K562 (cell line): ENCODE measurements at regions not wholly inside any gene's neighbourhood (a gene's known extent, or its start where the extent isn't known, plus 50 kb on each side); places are given as distances from the start of the nearest gene placed in this dataset.
"Not testable (repeated sequence)": the region's sequence is repeated elsewhere in the genome, so short reads cannot be mapped to it uniquely, and the experiment has no call there.

Experiments
- ATAC-seq: fragments of 200-7000 bp; cut with Tn5 transposase; 3 replicates; pipeline ENCODE4 v1.9.1; 2020; ENCODE audit warnings: moderate library complexity
- BruUV-seq: library from RNA; stranded (reverse); fragments of 400-500 nt; replicated peaks from 2 replicates; lab custom pipeline; 2021; lab: Mats Ljungman, UMichigan
- CTCF ChIA-PET: fragments of 300-600 bp; formaldehyde crosslinking; extraction: SDS; loops from one replicate; lab custom pipeline; 2021; ENCODE audit warnings: low intra/inter-chr PET ratio; lab: Yijun Ruan, JAX
- POLR2A ChIA-PET: fragments of 300-600, 350-650 bp; sonication (Branson Sonifier 250); formaldehyde crosslinking; extraction: SDS; loops from one replicate; lab custom pipeline; 2021; ENCODE audit warnings: antibody characterized with exemption, inconsistent platforms; lab: Yijun Ruan, JAX
- DNase-seq, 4 experiments: peaks; one replicate each; pipeline versions ENCODE4 v3.0.0 to v3.0.0-alpha.2; 2011 to 2018; ENCODE audit warnings: low spot score in 3 of 4, mixed read lengths in 3 of 4; ENCODE audit errors: extremely low read depth in 1 of 4
- FAIRE-seq: peaks from 2 replicates; lab custom pipeline; 2011; peaks lifted over from hg19 to GRCh38; lab: Jason Lieb, UNC
- H2AFZ ChIP-seq: 2 replicates; pipeline ENCODE4 v1.6.0; 2011; ENCODE audit warnings: low read depth, low read length, control low read depth, inconsistent platforms
- H3K27ac ChIP-seq: fragments of 200-600 bp; 3 replicates; pipeline ENCODE4 v1.8.0; 2011; ENCODE audit warnings: low read depth, mild to moderate bottlenecking, control low read depth, inconsistent platforms, low read length, moderate library complexity, mixed read lengths; ENCODE audit errors: extremely low read depth
- H3K27me3 ChIP-seq, 2 experiments: fragments of 300-600 bp in 1 of 2; 2 replicates in 1 of 2; 3 replicates in 1 of 2; pipeline versions ENCODE4 v1.6.0 to v1.8.0; 2011; ENCODE audit warnings: inconsistent platforms in 2 of 2, low read length in 2 of 2, mild to moderate bottlenecking in 1 of 2, mixed read lengths in 1 of 2, moderate library complexity in 1 of 2; ENCODE audit not compliant: control insufficient read depth in 2 of 2, insufficient read depth in 2 of 2
- H3K36me3 ChIP-seq: fragments of 300-600 bp; 3 replicates; pipeline ENCODE4 v1.8.0; 2011; ENCODE audit warnings: mild to moderate bottlenecking, low read length, inconsistent platforms; ENCODE audit not compliant: control insufficient read depth, insufficient read depth
- H3K4me1 ChIP-seq, 2 experiments: fragments of 200-600 bp in 1 of 2; replicated peaks in 1 of 2; 2 replicates in 1 of 2; 3 replicates in 1 of 2; pipeline versions ENCODE4 v1.5.1 to v1.8.0; 2011; ENCODE audit warnings: inconsistent platforms in 2 of 2, low read length in 2 of 2, mild to moderate bottlenecking in 1 of 2, mixed read lengths in 1 of 2, moderate library complexity in 1 of 2; ENCODE audit not compliant: control insufficient read depth in 2 of 2, insufficient read depth in 2 of 2
- H3K4me2 ChIP-seq: 2 replicates; pipeline ENCODE4 v1.6.1; 2011; ENCODE audit warnings: low read length, control low read depth, inconsistent platforms, mixed read lengths; ENCODE audit not compliant: insufficient read depth
- H3K4me3 ChIP-seq: fragments of 200-600 bp; sonication (generic), shearing (Covaris generic); 2 replicates; pipeline ENCODE4 v1.5.1; 2016; ENCODE audit warnings: control low read depth, inconsistent platforms
- H3K79me2 ChIP-seq: fragments of 200-600 bp; 3 replicates; pipeline ENCODE4 v1.8.0; 2011; ENCODE audit warnings: low read length, inconsistent platforms; ENCODE audit not compliant: control insufficient read depth, insufficient read depth
- H3K9ac ChIP-seq, 2 experiments: 2 replicates each; pipeline versions ENCODE4 v1.6.0 to v1.6.1; 2011; ENCODE audit warnings: low read depth in 2 of 2, low read length in 2 of 2, control low read depth in 1 of 2, inconsistent platforms in 1 of 2, mild to moderate bottlenecking in 1 of 2, mixed read lengths in 1 of 2; ENCODE audit not compliant: insufficient read depth in 1 of 2
- H3K9me1 ChIP-seq: one replicate; pipeline ENCODE4 v1.6.0; 2011; ENCODE audit warnings: inconsistent platforms, mild to moderate bottlenecking, low read length, moderate library complexity; ENCODE audit not compliant: control insufficient read depth, insufficient read depth
- H3K9me3 ChIP-seq: replicated peaks from 2 replicates; pipeline ENCODE4 v1.5.1; 2011; ENCODE audit warnings: low read depth, low read length, inconsistent platforms; ENCODE audit not compliant: control insufficient read depth, insufficient read depth
- H4K20me1 ChIP-seq: replicated peaks from 2 replicates; pipeline ENCODE4 v1.6.1; 2011; ENCODE audit warnings: low read length, inconsistent platforms, mixed read lengths; ENCODE audit not compliant: control insufficient read depth, insufficient read depth
- GABPB2 ChIP-seq: fragments of 250-450 bp; sonication (Bioruptor Pico); conservative IDR thresholded peaks from 2 replicates; pipeline ENCODE4 v1.5.1; 2021; ENCODE audit warnings: mild to moderate bottlenecking
- MIER1 ChIP-seq: fragments of 450-650 bp; IDR thresholded peaks from 2 replicates; pipeline ENCODE4 v1.6.1; 2016; ENCODE audit warnings: antibody characterized with exemption, mild to moderate bottlenecking, low read depth
- WGBS: fragments of 100-300 bp; shearing (Covaris generic); methylation state at CpG from one replicate; pipeline ENCODE4 v1.1.6; 2016; ENCODE audit warnings: low coverage, mixed read lengths; ENCODE audit not compliant: insufficient coverage; ENCODE audit errors: missing lambda C conversion rate; 5-methylcytosine and 5-hydroxymethylcytosine counted together
- in situ Hi-C: fragments of 300-500 bp; cut with MboI; formaldehyde crosslinking; loops from 4 replicates; pipeline ENCODE4 v1.15.0; 2018; ENCODE audit warnings: inconsistent platforms, mixed read lengths
- intact Hi-C: fragments of 100-400 bp; cut with micrococcal nuclease; formaldehyde crosslinking; loops from 2 replicates; pipeline ENCODE4 v1.14.2; 2022
- TF ChIP-seq, protein P1 (sequence below): fragments of 250-450 bp; sonication (Bioruptor Pico); IDR thresholded peaks from 2 replicates; pipeline ENCODE4 v1.6.1; 2021; ENCODE audit warnings: mild to moderate bottlenecking

DNA sequence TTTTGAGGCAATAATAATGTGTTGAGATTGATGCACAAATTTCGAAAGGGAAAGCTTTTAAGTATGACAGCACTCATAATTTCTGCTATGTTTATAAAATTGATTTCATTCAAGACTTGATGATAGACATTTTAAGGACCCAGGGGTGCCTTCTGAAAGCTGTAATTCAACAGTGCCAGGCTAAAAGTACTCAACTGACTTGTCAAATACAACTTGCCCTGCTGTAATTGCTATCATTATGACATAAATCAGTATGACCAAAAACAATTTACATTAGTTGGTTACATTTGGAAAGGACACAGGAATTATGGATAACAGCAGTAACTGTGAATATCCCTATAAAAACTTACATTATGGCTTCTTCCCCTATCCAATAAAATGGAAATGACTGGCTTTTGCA, 178.9 kb downstream of the MMUT start:
- DNase-seq: no peak
- Histone ChIP-seq H3K9me3 (no peaks in the 10 kb centered on the region), H2AFZ (no peak overlapping the region), H3K36me3 (no peaks in the 10 kb centered on the region), H3K4me3 (no peak overlapping the region), H3K9ac (no peak overlapping the region), H3K27me3 (no peaks in the 10 kb centered on the region), H3K27ac (no peak overlapping the region), H3K9me1 (no peaks in the 10 kb centered on the region), H4K20me1 (no peaks in the 10 kb centered on the region), H3K4me2 (no peak overlapping the region), H3K79me2 (no peaks in the 10 kb centered on the region), H3K4me1 (no peaks in the 10 kb centered on the region)
- TF ChIP-seq, protein P1, sequence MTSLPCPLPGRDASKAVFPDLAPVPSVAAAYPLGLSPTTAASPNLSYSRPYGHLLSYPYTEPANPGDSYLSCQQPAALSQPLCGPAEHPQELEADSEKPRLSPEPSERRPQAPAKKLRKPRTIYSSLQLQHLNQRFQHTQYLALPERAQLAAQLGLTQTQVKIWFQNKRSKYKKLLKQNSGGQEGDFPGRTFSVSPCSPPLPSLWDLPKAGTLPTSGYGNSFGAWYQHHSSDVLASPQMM (CRISPR knock-in tag): no peak
- TF ChIP-seq MIER1 (no peak), GABPB2 (CRISPR knock-in tag) (no peak)
- 0% methylated on average over 1 of the region's 1 CpG for WGBS
- no peak for FAIRE-seq
- intact Hi-C loops: no loop called here
- ChIA-PET POLR2A (no interaction called here), CTCF (no interaction called here)
- no peak for ATAC-seq
- in situ Hi-C loops: no loop called here
- no TSS peak for BruUV-seq

DNA sequence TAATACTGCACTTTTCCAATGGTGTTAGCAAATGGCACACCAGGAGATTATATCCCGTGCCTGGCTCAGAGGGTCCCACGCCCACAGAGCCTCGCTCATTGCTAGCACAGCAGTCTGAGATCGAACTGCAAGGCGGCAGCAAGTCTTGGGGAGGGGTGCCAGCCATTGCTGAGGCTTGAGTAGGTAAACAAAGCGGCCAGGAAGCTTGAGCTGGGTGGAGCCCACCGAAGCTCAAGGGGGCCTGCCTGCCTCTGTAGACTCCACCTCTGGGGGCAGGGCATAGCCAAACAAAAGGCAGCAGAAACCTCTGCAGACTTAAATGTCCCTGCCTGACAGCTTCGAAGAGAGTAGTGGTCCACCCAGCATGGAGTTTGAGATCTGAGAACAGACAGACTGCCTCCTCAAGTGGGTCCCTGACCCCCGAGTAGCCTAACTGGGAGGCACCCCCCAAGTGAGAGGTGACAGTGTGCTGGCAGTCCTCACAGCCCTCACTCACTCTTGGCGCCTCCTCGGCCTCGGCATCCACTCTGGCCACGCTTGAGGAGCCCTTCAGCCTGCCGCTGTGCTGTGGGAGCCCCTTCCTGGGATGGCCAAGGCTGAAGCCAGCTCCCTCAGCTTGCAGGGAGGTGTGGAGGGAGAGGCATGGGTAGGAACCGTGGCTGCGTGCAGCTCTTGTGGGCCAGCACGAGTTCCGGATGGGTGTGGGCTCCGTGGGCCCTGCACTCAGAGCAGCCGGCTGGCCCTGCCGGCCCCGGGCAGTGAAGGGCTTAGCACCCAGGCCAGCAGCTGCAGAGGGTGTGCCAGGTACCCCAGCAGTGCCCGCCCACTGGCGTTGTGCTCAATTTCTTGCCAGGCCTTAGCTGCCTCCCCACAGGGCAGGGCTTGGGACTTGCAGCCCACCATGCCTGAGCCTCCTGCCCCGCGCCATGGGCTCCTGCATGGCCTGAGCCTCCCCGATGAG, 188.0 kb downstream of the MMUT start:
- in situ Hi-C loops, CTCF ChIA-PET, H4K20me1 ChIP-seq, H3K4me3 ChIP-seq, FAIRE-seq, H3K4me1 ChIP-seq, intact Hi-C loops, H3K4me2 ChIP-seq, H3K79me2 ChIP-seq, H3K9ac ChIP-seq, H3K9me3 ChIP-seq, H2AFZ ChIP-seq, BruUV-seq, DNase-seq, H3K27ac ChIP-seq, H3K36me3 ChIP-seq, H3K9me1 ChIP-seq, ATAC-seq, H3K27me3 ChIP-seq: not testable (repeated sequence)
- 1% methylated on average over 23 of the region's 27 CpGs for WGBS
- POLR2A ChIA-PET: interaction anchor here (0.6 kb wide), 2 partner anchors 29 to 822 kb away, joined by 3 read pairs; no protein-coding TSS in a partner anchor
